Bronchial epithelial cell (primary cell): ENCODE measurements at regions not wholly inside any gene's neighbourhood (a gene's known extent, or its start where the extent isn't known, plus 50 kb on each side); places are given as distances from the start of the nearest gene placed in this dataset.

Experiments used
- DNase-seq: peaks from one replicate; pipeline ENCODE4 v3.0.0-alpha.2; 2010; ENCODE audit warnings: low read depth
- FAIRE-seq: peaks from 2 replicates; lab custom pipeline; 2011; peaks lifted over from hg19 to GRCh38; lab: Jason Lieb, UNC
- H3K27me3 ChIP-seq: 2 replicates; pipeline ENCODE4 v1.5.1; 2011; ENCODE audit warnings: low read length; ENCODE audit not compliant: control insufficient read depth, insufficient read depth
- H3K36me3 ChIP-seq: 2 replicates; pipeline ENCODE4 v1.5.1; 2011; ENCODE audit warnings: low read length; ENCODE audit not compliant: control insufficient read depth, insufficient read depth
- H3K4me3 ChIP-seq: 2 replicates; pipeline ENCODE4 v1.5.1; 2011; ENCODE audit warnings: mild to moderate bottlenecking, low read depth, low read length, control low read depth
- TF ChIP-seq, protein P1 (sequence below): IDR thresholded peaks from 2 replicates; pipeline ENCODE4 v1.5.1; 2011; ENCODE audit warnings: mild to moderate bottlenecking, moderate library complexity, low read length, control low read depth, inconsistent platforms; ENCODE audit not compliant: insufficient read depth, severe bottlenecking

GRCh38 chr16:50957056-50957455 is 194.0 kb downstream of the SALL1 start:
- Histone ChIP-seq H3K36me3 (no peaks in the 10 kb centered on the region), H3K4me3 (no peak overlapping the region), H3K27me3 (no peaks in the 10 kb centered on the region)
- TF ChIP-seq, protein P1, sequence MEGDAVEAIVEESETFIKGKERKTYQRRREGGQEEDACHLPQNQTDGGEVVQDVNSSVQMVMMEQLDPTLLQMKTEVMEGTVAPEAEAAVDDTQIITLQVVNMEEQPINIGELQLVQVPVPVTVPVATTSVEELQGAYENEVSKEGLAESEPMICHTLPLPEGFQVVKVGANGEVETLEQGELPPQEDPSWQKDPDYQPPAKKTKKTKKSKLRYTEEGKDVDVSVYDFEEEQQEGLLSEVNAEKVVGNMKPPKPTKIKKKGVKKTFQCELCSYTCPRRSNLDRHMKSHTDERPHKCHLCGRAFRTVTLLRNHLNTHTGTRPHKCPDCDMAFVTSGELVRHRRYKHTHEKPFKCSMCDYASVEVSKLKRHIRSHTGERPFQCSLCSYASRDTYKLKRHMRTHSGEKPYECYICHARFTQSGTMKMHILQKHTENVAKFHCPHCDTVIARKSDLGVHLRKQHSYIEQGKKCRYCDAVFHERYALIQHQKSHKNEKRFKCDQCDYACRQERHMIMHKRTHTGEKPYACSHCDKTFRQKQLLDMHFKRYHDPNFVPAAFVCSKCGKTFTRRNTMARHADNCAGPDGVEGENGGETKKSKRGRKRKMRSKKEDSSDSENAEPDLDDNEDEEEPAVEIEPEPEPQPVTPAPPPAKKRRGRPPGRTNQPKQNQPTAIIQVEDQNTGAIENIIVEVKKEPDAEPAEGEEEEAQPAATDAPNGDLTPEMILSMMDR, result no peak
- no peak for FAIRE-seq
- no peak for DNase-seq

GRCh38 chr16:50956637-50957036 is 194.4 kb downstream of the SALL1 start:
- Histone ChIP-seq H3K36me3 (no peaks in the 10 kb centered on the region), H3K27me3 (no peaks in the 10 kb centered on the region), H3K4me3 (no peak overlapping the region)
- no peak for DNase-seq
- no peak for FAIRE-seq
- TF ChIP-seq, protein P1, result no peak

DNA sequence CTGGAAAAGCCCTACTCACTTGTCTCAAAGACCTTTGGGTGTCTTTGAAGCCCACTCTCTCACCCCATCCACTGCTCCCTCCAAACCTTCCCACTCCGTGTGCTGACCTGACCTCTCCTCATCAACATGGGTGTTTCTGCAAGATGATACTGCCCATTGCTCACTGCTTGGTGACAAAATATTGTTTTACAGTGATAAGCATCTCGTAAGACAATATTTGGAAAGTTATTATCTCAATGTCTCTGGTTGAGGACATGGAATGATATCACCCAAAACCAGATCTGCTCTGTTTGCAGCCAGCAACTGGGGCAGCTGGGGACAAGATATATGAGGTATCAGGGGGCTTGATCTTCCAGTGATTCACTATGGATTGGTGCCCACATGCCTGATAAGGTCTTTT is 195.8 kb downstream of the SALL1 start:
- TF ChIP-seq, protein P1, result no peak
- Histone ChIP-seq H3K4me3 (no peak overlapping the region), H3K27me3 (no peaks in the 10 kb centered on the region), H3K36me3 (no peaks in the 10 kb centered on the region)
- DNase-seq (no peak), FAIRE-seq (no peak)

GRCh38 chr16:50954469-50954868 is 196.6 kb downstream of the SALL1 start:
- Histone ChIP-seq H3K27me3 (no peaks in the 10 kb centered on the region), H3K4me3 (no peak overlapping the region), H3K36me3 (no peaks in the 10 kb centered on the region)
- no peak for DNase-seq
- FAIRE-seq, result peak; percentile 36
- TF ChIP-seq, protein P1, result no peak

GRCh38 chr16:50953290-50953689 is 197.8 kb downstream of the SALL1 start:
- Histone ChIP-seq H3K4me3 (no peak overlapping the region), H3K27me3 (no peaks in the 10 kb centered on the region), H3K36me3 (no peaks in the 10 kb centered on the region)
- no peak for DNase-seq
- TF ChIP-seq, protein P1, result no peak
- no peak for FAIRE-seq

GRCh38 chr16:50950955-50951354 is 200.1 kb downstream of the SALL1 start:
- FAIRE-seq (no peak), DNase-seq (no peak)
- H3K36me3 ChIP-seq, result no peaks in the 10 kb centered on the region
- no peaks in the 10 kb centered on the region for H3K27me3 ChIP-seq
- TF ChIP-seq, protein P1, result no peak
- H3K4me3 ChIP-seq, result no peak overlapping the region
